H1 (cell line): ENCODE measurements at regions not wholly inside any gene's neighbourhood (a gene's known extent, or its start where the extent isn't known, plus 50 kb on each side); places are given as distances from the start of the nearest gene placed in this dataset.
A peak's percentile ranks its signal among the peaks of the same experiment; 100 is the strongest.

Experiments used
- CTCF ChIA-PET: fragments of 300-600 bp; sonication (Branson Sonifier 250); formaldehyde crosslinking; loops from one replicate; lab custom pipeline; 2021; ENCODE audit not compliant: partially characterized antibody; lab: Charles Lee
- POLR2A ChIA-PET: fragments of 300-600 bp; sonication (Branson Sonifier 250); formaldehyde crosslinking; loops from one replicate; lab custom pipeline; 2021; ENCODE audit warnings: inconsistent platforms; ENCODE audit not compliant: partially characterized antibody; lab: Charles Lee
- DNase-seq, 2 experiments: peaks; one replicate each; pipeline versions ENCODE4 v3.0.0 to v3.0.0-alpha.2; 2010 to 2022; ENCODE audit warnings: low spot score in 2 of 2, low read depth in 1 of 2, mixed read lengths in 1 of 2
- FAIRE-seq: peaks from 2 replicates; lab custom pipeline; 2011; peaks lifted over from hg19 to GRCh38; lab: Jason Lieb, UNC
- H2AFZ ChIP-seq: 2 replicates; pipeline ENCODE4 v1.8.1; 2012; ENCODE audit warnings: low read length, inconsistent platforms
- H2AK5ac ChIP-seq: 2 replicates; pipeline ENCODE4 v1.6.1; 2013; ENCODE audit warnings: low read depth, low read length
- H2BK120ac ChIP-seq: replicated peaks from 2 replicates; pipeline ENCODE3; 2013; ENCODE audit warnings: low read depth, low read length, inconsistent platforms
- H2BK12ac ChIP-seq: 2 replicates; pipeline ENCODE4 v1.6.1; 2013; ENCODE audit warnings: low read depth, low read length
- H2BK15ac ChIP-seq: 2 replicates; pipeline ENCODE4 v1.6.1; 2013; ENCODE audit warnings: low read length
- H2BK20ac ChIP-seq: 2 replicates; pipeline ENCODE4 v1.6.1; 2013; ENCODE audit warnings: low read length
- H2BK5ac ChIP-seq: 2 replicates; pipeline ENCODE4 v1.6.1; 2013; ENCODE audit warnings: low read depth, low read length
- H3K14ac ChIP-seq: 2 replicates; pipeline ENCODE4 v1.6.1; 2013; ENCODE audit warnings: inconsistent platforms; ENCODE audit not compliant: insufficient read length
- H3K18ac ChIP-seq: 2 replicates; pipeline ENCODE4 v1.6.1; 2013; ENCODE audit warnings: low read length; ENCODE audit errors: extremely low read depth
- H3K23ac ChIP-seq: 2 replicates; pipeline ENCODE4 v1.6.1; 2013; ENCODE audit warnings: inconsistent platforms; ENCODE audit not compliant: insufficient read length
- H3K23me2 ChIP-seq: 2 replicates; pipeline ENCODE4 v1.6.1; 2013; ENCODE audit warnings: low read depth, low read length
- H3K27ac ChIP-seq: 2 replicates; pipeline ENCODE4 v1.6.1; 2011; ENCODE audit warnings: low read depth, low read length, inconsistent platforms
- H3K27me3 ChIP-seq, 4 experiments: replicated peaks in 1 of 4; 1 replicate in 1 of 4; 2 replicates in 3 of 4; pipeline versions ENCODE4 v1.6.1 to v1.8.1; 2011 to 2013; ENCODE audit warnings: low read length in 3 of 4, mild to moderate bottlenecking in 3 of 4, inconsistent platforms in 2 of 4, mixed read lengths in 2 of 4, moderate library complexity in 1 of 4; ENCODE audit not compliant: control insufficient read depth in 3 of 4, insufficient read depth in 3 of 4; ENCODE audit errors: extremely low read depth in 1 of 4
- H3K36me3 ChIP-seq, 4 experiments: 2 replicates each; pipeline versions ENCODE4 v1.6.1 to v1.8.1; 2011 to 2013; ENCODE audit warnings: mild to moderate bottlenecking in 4 of 4, low read length in 3 of 4, moderate library complexity in 2 of 4, control low read depth in 1 of 4, inconsistent platforms in 1 of 4; ENCODE audit not compliant: insufficient read depth in 4 of 4, control insufficient read depth in 2 of 4
- H3K4ac ChIP-seq: replicated peaks from 2 replicates; pipeline ENCODE3; 2013; ENCODE audit warnings: low read length, low read depth, mixed read lengths, inconsistent platforms; ENCODE audit not compliant: insufficient read length
- H3K4me1 ChIP-seq, 4 experiments: replicated peaks in 1 of 4; 1 replicate in 1 of 4; 2 replicates in 3 of 4; pipeline versions ENCODE4 v1.6.1 to v1.8.1; 2011 to 2013; ENCODE audit warnings: low read length in 3 of 4, inconsistent platforms in 2 of 4, mixed read lengths in 1 of 4; ENCODE audit not compliant: insufficient read depth in 4 of 4, control insufficient read depth in 3 of 4
- H3K4me2 ChIP-seq, 2 experiments: 2 replicates each; pipeline versions ENCODE4 v1.6.1 to v1.8.1; 2011 to 2013; ENCODE audit warnings: low read depth in 2 of 2, low read length in 2 of 2, control low read depth in 1 of 2, inconsistent platforms in 1 of 2, mild to moderate bottlenecking in 1 of 2; ENCODE audit not compliant: insufficient read depth in 1 of 2
- H3K4me3 ChIP-seq, 4 experiments: fragments of 200-600, 300-600 bp in 1 of 4; sonication (generic), shearing (Covaris generic), sonication (Bioruptor Twin) in 1 of 4; 2 replicates each; pipeline versions ENCODE4 v1.5.1 to v1.8.1; 2011 to 2016; ENCODE audit warnings: low read length in 4 of 4, low read depth in 3 of 4, control low read depth in 2 of 4, inconsistent platforms in 2 of 4, mild to moderate bottlenecking in 2 of 4, mixed read lengths in 1 of 4, moderate library complexity in 1 of 4; ENCODE audit not compliant: insufficient read depth in 2 of 4; ENCODE audit errors: extremely low read depth in 1 of 4
- H3K56ac ChIP-seq: replicated peaks from 2 replicates; pipeline ENCODE3; 2013; ENCODE audit warnings: low read depth, mild to moderate bottlenecking, mixed read lengths, low read length, inconsistent platforms; ENCODE audit not compliant: insufficient read length
- H3K79me1 ChIP-seq: 2 replicates; pipeline ENCODE4 v1.6.1; 2013; ENCODE audit warnings: low read depth, low read length, control low read depth
- H3K79me2 ChIP-seq, 2 experiments: 2 replicates each; pipeline versions ENCODE4 v1.6.1 to v1.8.1; 2012 to 2013; ENCODE audit warnings: low read length in 2 of 2, mild to moderate bottlenecking in 2 of 2, inconsistent platforms in 1 of 2; ENCODE audit not compliant: insufficient read depth in 2 of 2, control insufficient read depth in 1 of 2
- H3K9ac ChIP-seq, 4 experiments: replicated peaks in 1 of 4; 1 replicate in 1 of 4; 2 replicates in 3 of 4; pipeline versions ENCODE4 v1.6.1 to v1.8.1; 2011 to 2013; ENCODE audit warnings: low read depth in 3 of 4, low read length in 3 of 4, control low read depth in 2 of 4, mild to moderate bottlenecking in 2 of 4, moderate library complexity in 2 of 4, inconsistent platforms in 1 of 4; ENCODE audit errors: extremely low read depth in 1 of 4
- H3K9me3 ChIP-seq, 2 experiments: 2 replicates each; pipeline versions ENCODE4 v1.6.1 to v1.8.1; 2012 to 2013; ENCODE audit warnings: mild to moderate bottlenecking in 2 of 2, moderate library complexity in 2 of 2, control low read depth in 1 of 2, inconsistent platforms in 1 of 2, low read depth in 1 of 2, low read length in 1 of 2, mixed read lengths in 1 of 2; ENCODE audit not compliant: insufficient read depth in 2 of 2
- H4K20me1 ChIP-seq, 2 experiments: replicated peaks in 1 of 2; 2 replicates each; pipeline versions ENCODE3 to v1.8.1; 2011 to 2013; ENCODE audit warnings: inconsistent platforms in 2 of 2, low read length in 2 of 2, mild to moderate bottlenecking in 1 of 2; ENCODE audit not compliant: insufficient read depth in 2 of 2, control insufficient read depth in 1 of 2
- H4K5ac ChIP-seq: 2 replicates; pipeline ENCODE4 v1.6.1; 2013; ENCODE audit warnings: low read length, low read depth, mixed read lengths, inconsistent platforms; ENCODE audit not compliant: insufficient read length
- H4K8ac ChIP-seq: 2 replicates; pipeline ENCODE4 v1.8.0; 2013; ENCODE audit warnings: mild to moderate bottlenecking, moderate library complexity, low read length, inconsistent platforms; ENCODE audit not compliant: insufficient read depth; ENCODE audit errors: extremely low read depth
- H4K91ac ChIP-seq: replicated peaks from 2 replicates; pipeline ENCODE3; 2013; ENCODE audit warnings: low read length, mixed read lengths, inconsistent platforms; ENCODE audit not compliant: insufficient read length
- ATF2 ChIP-seq: IDR thresholded peaks from 2 replicates; pipeline ENCODE4 v1.6.1; 2012; ENCODE audit warnings: low read length, inconsistent platforms
- CHD1 ChIP-seq: IDR thresholded peaks from 2 replicates; pipeline ENCODE4 v1.6.1; 2012; ENCODE audit warnings: low read depth, low read length, improper control_type of control experiment
- CHD2 ChIP-seq: IDR thresholded peaks from 2 replicates; pipeline ENCODE4 v1.6.1; 2012; ENCODE audit warnings: low read length, improper control_type of control experiment
- E2F6 ChIP-seq: IDR thresholded peaks from 2 replicates; pipeline ENCODE4 v1.6.1; 2012; ENCODE audit warnings: inconsistent platforms
- FOSL1 ChIP-seq: IDR thresholded peaks from 2 replicates; pipeline ENCODE4 v1.6.1; 2011; ENCODE audit warnings: mild to moderate bottlenecking, low read depth, low read length, moderate library complexity; ENCODE audit not compliant: insufficient read depth
- MAX ChIP-seq: IDR thresholded peaks from 2 replicates; pipeline ENCODE4 v1.6.1; 2012; ENCODE audit warnings: inconsistent platforms
- PHF8 ChIP-seq: fragments of 200-600 bp; sonication (generic); conservative IDR thresholded peaks from 2 replicates; pipeline ENCODE4 v1.7.1; 2012; ENCODE audit warnings: low read depth, mild to moderate bottlenecking, inconsistent platforms, low read length, moderate library complexity
- RAD21 ChIP-seq, 2 experiments: IDR thresholded peaks in 1 of 2; conservative IDR thresholded peaks in 1 of 2; 2 replicates each; pipeline ENCODE4 v1.6.1; 2011; ENCODE audit warnings: low read depth in 2 of 2, low read length in 2 of 2, improper control_type of control experiment in 1 of 2, inconsistent platforms in 1 of 2, mild to moderate bottlenecking in 1 of 2, moderate library complexity in 1 of 2
- RFX5 ChIP-seq: IDR thresholded peaks from 2 replicates; pipeline ENCODE4 v1.6.1; 2011; ENCODE audit warnings: low read depth, low read length, improper control_type of control experiment, borderline replicate concordance
- SP1 ChIP-seq: IDR thresholded peaks from 2 replicates; pipeline ENCODE4 v1.6.1; 2011; ENCODE audit warnings: low read depth, low read length
- TAF1 ChIP-seq: IDR thresholded peaks from 2 replicates; pipeline ENCODE4 v1.6.1; 2011; ENCODE audit warnings: mild to moderate bottlenecking, low read depth, low read length
- ZNF274 ChIP-seq: IDR thresholded peaks from 2 replicates; pipeline ENCODE4 v1.7.0; 2012; ENCODE audit warnings: low read length, borderline replicate concordance; ENCODE audit errors: extremely low read depth
- WGBS, 2 experiments: shearing (Covaris generic) in 1 of 2; methylation state at CpG; one replicate each; pipeline versions ENCODE4 v1.1.6 to v1.1.7; 2013 to 2015; ENCODE audit warnings: low lambda C conversion rate in 2 of 2, mixed read lengths in 2 of 2, inconsistent platforms in 1 of 2, low coverage in 1 of 2, missing lambda C conversion rate in 1 of 2; ENCODE audit not compliant: insufficient replicate concordance in 2 of 2, insufficient coverage in 1 of 2, insufficient read length in 1 of 2; ENCODE audit errors: extremely low coverage in 1 of 2, missing lambda C conversion rate in 1 of 2; 5-methylcytosine and 5-hydroxymethylcytosine counted together

GRCh38 chr16:64532691-64533090 is 589.2 kb downstream of the CDH11 start:
- H3K4me3 ChIP-seq = no peak overlapping the region
- no peak overlapping the region for H3K14ac ChIP-seq
- no peaks in the 10 kb centered on the region for H3K36me3 ChIP-seq
- H2BK5ac ChIP-seq = no peak overlapping the region
- 95% methylated on average over 9 of the region's 9 CpGs; no CpG with 5 or more reads in 1 of the 2 experiments for WGBS, 2 experiments
- H4K8ac ChIP-seq = no peak overlapping the region
- no peak overlapping the region for H3K4ac ChIP-seq
- no peaks in the 10 kb centered on the region for H3K27me3 ChIP-seq
- H3K79me2 ChIP-seq = no peaks in the 10 kb centered on the region
- no peaks in the 10 kb centered on the region for H3K23me2 ChIP-seq
- H3K18ac ChIP-seq = no peak overlapping the region
- no peak overlapping the region for H2BK120ac ChIP-seq
- no peak overlapping the region for H2AK5ac ChIP-seq
- no peaks in the 10 kb centered on the region for H3K9me3 ChIP-seq
- no peak overlapping the region for H3K23ac ChIP-seq
- FAIRE-seq (no peak), DNase-seq (no peak)
- no peak overlapping the region for H2BK20ac ChIP-seq
- peak overlapping the region; percentile 15 for H4K5ac ChIP-seq
- no peak overlapping the region for H3K56ac ChIP-seq
- no peak overlapping the region for H4K91ac ChIP-seq
- H3K4me2 ChIP-seq = no peak overlapping the region
- CTCF ChIA-PET = no interaction called here
- H3K9ac ChIP-seq = no peak overlapping the region
- H3K79me1 ChIP-seq = no peaks in the 10 kb centered on the region
- H2BK12ac ChIP-seq = no peak overlapping the region
- no peaks in the 10 kb centered on the region for H4K20me1 ChIP-seq
- H3K4me1 ChIP-seq = peaks cover 0 to 6% (median 0%) of the 10 kb centered on the region in 4 experiments; a peak in 3 of 7 replicates
- H2AFZ ChIP-seq = 0 out of 2 replicates have a peak overlapping the region, but pooled peaks have one; percentile 23
- H3K27ac ChIP-seq = no peak overlapping the region
- H2BK15ac ChIP-seq = no peak overlapping the region
- POLR2A ChIA-PET = no interaction called here
- TF ChIP-seq FOSL1 (no peak), ZNF274 (no peak), ATF2 (no peak), MAX (no peak), E2F6 (no peak), CHD2 (no peak), PHF8 (no peak), CHD1 (no peak), TAF1 (no peak), RAD21 (IDR thresholded peaks at IDR 0.05 in 1 of 2, conservative IDR thresholded peaks at IDR 0.05 in 1 of 2; ENCODE audit: low read depth in 2 of 2, low read length in 2 of 2) (no peak), RFX5 (no peak), SP1 (no peak)
